ENCODE measurements at regions not wholly inside any gene's neighbourhood (a gene's known extent, or its start where the extent isn't known, plus 50 kb on each side); places are given as distances from the start of the nearest gene placed in this dataset.

DNA sequence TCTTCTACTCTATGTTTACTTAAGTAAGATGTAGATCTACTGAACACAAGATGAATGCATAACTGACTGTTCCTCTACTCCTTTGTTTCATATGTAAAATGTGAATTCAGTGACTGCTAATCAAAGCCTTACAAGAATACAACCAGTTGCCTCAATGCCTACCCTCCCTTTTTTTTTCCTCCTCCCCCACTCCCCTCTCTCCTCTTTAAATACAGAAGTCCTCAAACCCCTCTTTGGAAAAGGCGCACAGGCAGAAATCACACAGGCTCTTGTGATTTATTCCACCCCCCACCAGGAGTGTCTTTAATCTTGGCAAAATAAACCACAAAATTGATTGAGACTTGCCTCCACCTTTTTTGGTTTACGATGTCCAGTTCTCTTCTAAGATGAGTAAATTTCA is 398.5 kb downstream of the DMAC1 start:
- Histone ChIP-seq H3K27ac (replicated peaks) (no peak overlapping the region), H3K27me3 (ENCODE audit: insufficient read depth, poor library complexity, severe bottlenecking) (peaks cover 3% of the 10 kb centered on the region), H3K4me3 (replicated peaks; ENCODE audit: insufficient read depth, low read length) (no peak overlapping the region)
- no peak for DNase-seq (ENCODE audit: low read depth in 1 of 2, low spot score in 1 of 2)
- no peak for TF ChIP-seq SPI1 (IDR thresholded peaks at IDR 0.05; ENCODE audit: borderline replicate concordance, low read depth)
- TF ChIP-seq, protein P1, sequence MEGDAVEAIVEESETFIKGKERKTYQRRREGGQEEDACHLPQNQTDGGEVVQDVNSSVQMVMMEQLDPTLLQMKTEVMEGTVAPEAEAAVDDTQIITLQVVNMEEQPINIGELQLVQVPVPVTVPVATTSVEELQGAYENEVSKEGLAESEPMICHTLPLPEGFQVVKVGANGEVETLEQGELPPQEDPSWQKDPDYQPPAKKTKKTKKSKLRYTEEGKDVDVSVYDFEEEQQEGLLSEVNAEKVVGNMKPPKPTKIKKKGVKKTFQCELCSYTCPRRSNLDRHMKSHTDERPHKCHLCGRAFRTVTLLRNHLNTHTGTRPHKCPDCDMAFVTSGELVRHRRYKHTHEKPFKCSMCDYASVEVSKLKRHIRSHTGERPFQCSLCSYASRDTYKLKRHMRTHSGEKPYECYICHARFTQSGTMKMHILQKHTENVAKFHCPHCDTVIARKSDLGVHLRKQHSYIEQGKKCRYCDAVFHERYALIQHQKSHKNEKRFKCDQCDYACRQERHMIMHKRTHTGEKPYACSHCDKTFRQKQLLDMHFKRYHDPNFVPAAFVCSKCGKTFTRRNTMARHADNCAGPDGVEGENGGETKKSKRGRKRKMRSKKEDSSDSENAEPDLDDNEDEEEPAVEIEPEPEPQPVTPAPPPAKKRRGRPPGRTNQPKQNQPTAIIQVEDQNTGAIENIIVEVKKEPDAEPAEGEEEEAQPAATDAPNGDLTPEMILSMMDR (IDR thresholded peaks at IDR 0.05; ENCODE audit: insufficient read depth, low read length) = no peak

DNA sequence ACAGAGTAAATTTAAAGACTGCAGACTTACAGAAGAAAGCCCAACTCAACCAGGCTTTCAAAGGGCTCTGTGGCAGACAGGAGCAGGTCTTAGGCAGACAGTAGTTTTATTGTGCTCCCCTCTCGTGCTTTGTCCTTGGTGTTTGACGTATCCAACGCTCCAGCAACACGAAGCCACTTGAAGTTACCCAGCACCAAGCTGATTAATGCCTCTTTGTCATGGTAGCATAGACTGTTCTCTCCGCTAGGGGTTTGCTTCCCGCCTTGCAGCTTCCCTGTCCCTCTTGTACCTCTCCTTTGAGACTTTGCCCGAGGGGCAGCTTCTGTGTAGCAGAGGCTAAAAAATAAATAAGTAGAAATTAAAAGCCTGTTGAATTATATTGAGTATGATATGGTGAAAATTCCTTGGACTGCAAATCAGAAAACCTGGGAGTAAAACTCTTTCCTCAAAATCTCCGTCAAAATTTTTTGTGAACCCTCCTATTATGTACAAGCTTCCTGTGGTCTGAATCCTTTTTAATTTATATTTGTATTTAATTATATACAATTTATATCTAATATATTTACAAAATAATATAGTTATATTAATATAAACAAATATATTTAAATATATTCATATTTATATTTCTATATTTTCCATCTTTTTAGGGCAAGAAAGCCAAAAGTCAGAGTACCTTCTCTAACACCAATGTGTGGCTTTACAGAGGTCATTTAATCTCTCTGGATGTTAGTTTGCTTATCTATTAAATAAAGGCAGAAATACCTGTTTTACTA is 405.4 kb downstream of the DMAC1 start:
- TF ChIP-seq REST (IDR thresholded peaks at IDR 0.05; ENCODE audit: insufficient replicate concordance, low read depth) (no peak), GABPA (IDR thresholded peaks at IDR 0.05; ENCODE audit: low read depth) (no peak), SPI1 (IDR thresholded peaks at IDR 0.05; ENCODE audit: borderline replicate concordance, low read depth) (no peak), POLR2AphosphoS5 (IDR thresholded peaks at IDR 0.05; ENCODE audit: low read depth) (no peak)
- TF ChIP-seq, protein P1 (IDR thresholded peaks at IDR 0.05; ENCODE audit: insufficient read depth, low read length) = no peak
- H3K4me3 ChIP-seq (replicated peaks; ENCODE audit: insufficient read depth, low read length) = no peak overlapping the region
- DNase-seq (ENCODE audit: low read depth in 1 of 2, low spot score in 1 of 2) = no peak
- no peak overlapping the region for H3K27ac ChIP-seq (replicated peaks)
- no peaks in the 10 kb centered on the region for H3K27me3 ChIP-seq (ENCODE audit: insufficient read depth, poor library complexity, severe bottlenecking)

DNA sequence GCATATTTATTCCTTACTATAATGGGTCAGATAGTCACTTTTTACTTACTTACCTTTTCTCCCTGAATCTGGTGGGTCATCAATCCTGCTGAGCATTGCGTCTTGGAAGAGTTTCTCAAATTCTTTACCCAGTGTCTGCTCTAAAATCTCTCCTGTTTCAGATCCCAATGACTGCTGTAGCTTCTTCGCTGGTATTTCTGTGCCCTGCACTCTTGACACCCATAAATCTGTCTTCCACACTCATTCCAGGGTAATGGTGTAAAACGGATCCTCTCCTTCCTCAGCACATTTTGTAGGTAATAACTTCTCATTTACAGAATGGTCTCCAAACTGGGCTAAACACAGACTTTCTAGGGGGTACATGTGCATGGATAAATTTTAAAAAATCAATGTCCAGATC is 407.4 kb downstream of the DMAC1 start:
- Histone ChIP-seq H3K27me3 (ENCODE audit: insufficient read depth, poor library complexity, severe bottlenecking) (no peaks in the 10 kb centered on the region), H3K4me3 (replicated peaks; ENCODE audit: insufficient read depth, low read length) (no peak overlapping the region), H3K27ac (replicated peaks) (no peak overlapping the region)
- no peak for DNase-seq (ENCODE audit: low read depth in 1 of 2, low spot score in 1 of 2)
- TF ChIP-seq REST (IDR thresholded peaks at IDR 0.05; ENCODE audit: insufficient replicate concordance, low read depth) (no peak), SPI1 (IDR thresholded peaks at IDR 0.05; ENCODE audit: borderline replicate concordance, low read depth) (no peak), POLR2AphosphoS5 (IDR thresholded peaks at IDR 0.05; ENCODE audit: low read depth) (no peak), GABPA (IDR thresholded peaks at IDR 0.05; ENCODE audit: low read depth) (no peak)
- TF ChIP-seq, protein P1 (IDR thresholded peaks at IDR 0.05; ENCODE audit: insufficient read depth, low read length) = no peak

DNA sequence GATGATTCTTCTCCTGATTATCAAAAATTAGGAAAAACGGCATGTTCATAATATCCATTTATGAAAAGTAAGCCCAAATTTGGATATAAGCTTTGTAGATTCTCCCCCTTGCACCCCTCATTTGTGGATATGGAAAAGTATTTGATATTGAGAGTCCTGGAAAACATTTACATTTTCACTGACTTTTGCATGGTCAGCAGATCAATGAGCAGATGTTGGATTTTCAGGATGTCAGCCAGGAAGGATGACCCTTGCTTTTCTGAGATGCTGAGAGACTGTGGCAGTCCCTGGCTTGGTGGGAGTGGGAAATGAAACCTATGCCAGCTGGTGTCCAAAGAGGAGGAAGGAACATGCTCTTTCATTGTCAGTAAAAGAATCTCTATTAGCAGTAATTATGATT is 410.8 kb downstream of the DMAC1 start:
- H3K27ac ChIP-seq (replicated peaks) = no peak overlapping the region
- no peak for DNase-seq (ENCODE audit: low read depth in 1 of 2, low spot score in 1 of 2)
- H3K4me3 ChIP-seq (replicated peaks; ENCODE audit: insufficient read depth, low read length) = no peak overlapping the region
- no peaks in the 10 kb centered on the region for H3K27me3 ChIP-seq (ENCODE audit: insufficient read depth, poor library complexity, severe bottlenecking)
- no peak for TF ChIP-seq POLR2AphosphoS5 (IDR thresholded peaks at IDR 0.05; ENCODE audit: low read depth)
- no peak for TF ChIP-seq GABPA (IDR thresholded peaks at IDR 0.05; ENCODE audit: low read depth)
- no peak for TF ChIP-seq SPI1 (IDR thresholded peaks at IDR 0.05; ENCODE audit: borderline replicate concordance, low read depth)
- TF ChIP-seq, protein P1 (IDR thresholded peaks at IDR 0.05; ENCODE audit: insufficient read depth, low read length) = no peak
- no peak for TF ChIP-seq REST (IDR thresholded peaks at IDR 0.05; ENCODE audit: insufficient replicate concordance, low read depth)

Data from HL-60 (cell line).